WTC11 (cell line): ENCODE measurements at regions not wholly inside any gene's neighbourhood (a gene's known extent, or its start where the extent isn't known, plus 50 kb on each side); places are given as distances from the start of the nearest gene placed in this dataset.

Experiments used
- AFF4 ChIP-seq: sonication (generic); formaldehyde crosslinking; IDR thresholded peaks from 2 replicates; pipeline ENCODE4 v1.8.1; 2023; ENCODE audit warnings: mild to moderate bottlenecking, missing genetic modification reagents, borderline replicate concordance
- ATF3 ChIP-seq: sonication (generic); formaldehyde crosslinking; conservative IDR thresholded peaks from 2 replicates; pipeline ENCODE4 v1.8.1; 2022; ENCODE audit warnings: mild to moderate bottlenecking, missing genetic modification reagents
- CTCF ChIP-seq: fragments of 200-600 bp; IDR thresholded peaks from 2 replicates; pipeline ENCODE4 v1.8.0; 2022; ENCODE audit warnings: antibody characterized with exemption
- ELF4 ChIP-seq: sonication (generic); formaldehyde crosslinking; IDR thresholded peaks from 2 replicates; pipeline ENCODE4 v1.8.1; 2022; ENCODE audit warnings: low read depth, mild to moderate bottlenecking, moderate library complexity, missing genetic modification reagents
- MXD4 ChIP-seq: fragments of 250-450 bp; sonication (Bioruptor Pico); IDR thresholded peaks from 2 replicates; pipeline ENCODE4 v1.8.0; 2021; ENCODE audit warnings: mild to moderate bottlenecking, moderate library complexity, borderline replicate concordance
- NFYB ChIP-seq: sonication (generic); formaldehyde crosslinking; conservative IDR thresholded peaks from 2 replicates; pipeline ENCODE4 v1.8.0; 2022; ENCODE audit warnings: low read depth, missing genetic modification reagents
- TP53 ChIP-seq: sonication (generic); formaldehyde crosslinking; IDR thresholded peaks from 2 replicates; pipeline ENCODE4 v1.8.1; 2023; ENCODE audit warnings: mild to moderate bottlenecking, missing genetic modification reagents
- USF2 ChIP-seq: sonication (generic); formaldehyde crosslinking; IDR thresholded peaks from 2 replicates; pipeline ENCODE4 v1.8.1; 2023; ENCODE audit warnings: mild to moderate bottlenecking, missing genetic modification reagents, moderate library complexity
- ZBTB43 ChIP-seq: sonication (generic); formaldehyde crosslinking; IDR thresholded peaks from 2 replicates; pipeline ENCODE4 v1.8.1; 2023; ENCODE audit warnings: mild to moderate bottlenecking, missing genetic modification reagents
- ZNF317 ChIP-seq: sonication (generic); formaldehyde crosslinking; IDR thresholded peaks from 2 replicates; pipeline ENCODE4 v1.8.1; 2023; ENCODE audit warnings: low read depth, mild to moderate bottlenecking, moderate library complexity, missing genetic modification reagents, borderline replicate concordance
- ZNF423 ChIP-seq: fragments of 250-450 bp; sonication (Bioruptor Pico); IDR thresholded peaks from 2 replicates; pipeline ENCODE4 v2.1.2; 2022; ENCODE audit warnings: mild to moderate bottlenecking, moderate library complexity

- TF ChIP-seq ELF4 (CRISPR knock-in tag) (no peak), ZNF317 (CRISPR knock-in tag) (no peak), MXD4 (CRISPR knock-in tag) (no peak), CTCF (no peak), AFF4 (CRISPR knock-in tag) (no peak), USF2 (CRISPR knock-in tag) (no peak), ZNF423 (CRISPR knock-in tag) (no peak), NFYB (no peak), ZBTB43 (CRISPR knock-in tag) (no peak), ATF3 (CRISPR knock-in tag) (no peak), TP53 (CRISPR knock-in tag) (no peak)
Observed at GRCh38 chr5:54653956-54654614, 136.5 kb downstream of the SNX18 start.
